ENCODE measurements at regions not wholly inside any gene's neighbourhood (a gene's known extent, or its start where the extent isn't known, plus 50 kb on each side); places are given as distances from the start of the nearest gene placed in this dataset.
"Not testable (repeated sequence)": the region's sequence is repeated elsewhere in the genome, so short reads cannot be mapped to it uniquely, and the experiment has no call there.

DNA sequence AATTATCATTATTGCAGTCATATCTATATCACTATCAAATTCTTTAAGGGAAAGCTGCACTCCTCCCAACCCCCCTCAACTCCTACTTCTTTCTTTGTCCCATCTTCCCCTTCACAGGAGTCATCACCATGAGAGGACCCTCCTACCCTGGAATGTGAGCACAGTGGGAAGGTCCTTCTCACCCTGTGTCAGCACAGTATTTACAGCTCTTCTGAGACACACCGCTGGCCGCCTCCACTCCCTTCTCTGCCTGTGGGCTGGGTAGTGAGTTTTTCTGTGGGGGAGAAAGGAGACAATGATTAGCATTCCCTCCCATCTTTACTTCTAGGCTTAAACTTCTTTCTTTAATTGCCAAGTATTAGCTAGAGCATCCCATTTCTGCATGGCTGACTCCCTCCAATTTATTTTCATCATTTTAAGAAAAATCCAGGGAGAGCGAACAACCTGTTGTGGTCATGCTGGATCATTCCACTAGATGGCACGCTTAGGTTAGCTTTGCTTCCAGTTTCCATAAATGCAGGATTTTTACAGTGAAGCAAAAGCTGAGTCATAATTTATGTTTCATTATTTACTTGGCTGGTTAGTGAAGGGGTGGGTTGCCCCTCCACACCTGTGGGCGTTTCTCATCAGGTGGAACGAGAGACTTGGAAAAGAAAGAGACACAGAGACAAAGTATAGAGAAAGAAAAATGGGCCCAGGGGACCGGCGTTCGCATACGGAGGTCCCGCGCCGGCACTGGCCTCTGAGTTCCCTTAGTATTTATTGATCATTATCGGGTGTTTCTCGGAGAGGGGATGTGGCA, 188.5 kb downstream of the ALX1 start:
- H3K4me3 ChIP-seq (ENCODE audit: low read length): peak overlapping the region; percentile 56
- peak overlapping the region; percentile 33 for H3K27ac ChIP-seq (ENCODE audit: low read length)
- H3K36me3 ChIP-seq (ENCODE audit: insufficient read depth, low read depth, low read length): no peaks in the 10 kb centered on the region
- H3K9me3 ChIP-seq (ENCODE audit: insufficient read depth, low read depth, low read length): no peaks in the 10 kb centered on the region
- peaks cover 3% of the 10 kb centered on the region; the same call in 1 of the 2 replicates for H3K4me1 ChIP-seq (ENCODE audit: insufficient read depth, low read length)
- H3K27me3 ChIP-seq (ENCODE audit: insufficient read depth, low read length): no peaks in the 10 kb centered on the region
- peak overlapping the region; percentile 63; the same call in 1 of the 2 replicates for H3K9ac ChIP-seq (ENCODE audit: low read depth, low read length)

DNA sequence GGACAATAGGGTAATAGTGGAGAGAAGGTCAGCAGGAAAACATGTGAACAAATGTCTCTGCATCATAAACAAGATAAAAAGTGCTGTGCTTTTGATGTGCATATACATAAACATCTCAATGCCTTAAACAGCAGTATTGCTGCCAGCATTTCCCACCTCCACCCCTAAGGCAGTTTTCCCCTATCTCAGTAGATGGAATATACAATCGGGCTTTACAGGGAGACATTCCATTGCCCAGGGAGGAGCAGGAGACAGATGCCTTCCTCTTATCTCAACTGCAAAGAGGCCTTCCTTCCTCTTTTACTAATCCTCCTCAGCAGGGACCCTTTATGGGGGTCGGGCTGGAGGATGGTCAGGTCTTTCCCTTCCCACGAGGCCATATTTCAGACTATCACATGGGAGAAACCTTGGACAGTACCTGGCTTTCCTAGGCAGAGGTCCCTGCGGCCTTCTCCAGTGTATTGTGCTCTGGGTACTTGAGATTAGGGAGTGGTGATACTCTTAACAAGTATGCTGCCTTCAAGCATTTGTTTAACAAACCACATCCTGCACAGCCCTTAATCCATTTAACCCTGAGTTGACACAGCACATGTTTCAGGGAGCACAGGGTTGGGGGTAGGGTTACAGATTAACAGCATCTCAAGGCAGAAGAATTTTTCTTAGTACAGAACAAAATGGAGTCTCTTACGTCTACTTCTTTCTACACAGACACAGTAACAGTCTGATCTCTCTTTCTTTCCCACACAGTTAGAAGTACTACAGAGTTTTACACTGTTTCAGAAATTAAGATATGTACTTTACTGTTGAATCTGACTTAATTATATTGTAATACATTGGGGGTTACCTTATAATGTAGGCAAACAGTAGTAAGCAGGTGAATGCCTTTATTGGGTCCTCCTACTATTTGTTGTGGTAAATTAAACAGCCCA, 189.4 kb downstream of the ALX1 start:
- H3K4me1 ChIP-seq (ENCODE audit: insufficient read depth, low read length); H3K9me3 ChIP-seq (ENCODE audit: insufficient read depth, low read depth, low read length); H3K27me3 ChIP-seq (ENCODE audit: insufficient read depth, low read length); H3K36me3 ChIP-seq (ENCODE audit: insufficient read depth, low read depth, low read length): not testable (repeated sequence)
- peak overlapping the region; percentile 56 for H3K4me3 ChIP-seq (ENCODE audit: low read length)
- H3K27ac ChIP-seq (ENCODE audit: low read length): peak overlapping the region; percentile 33
- H3K9ac ChIP-seq (ENCODE audit: low read depth, low read length): peak overlapping the region; percentile 63; the same call in 1 of the 2 replicates

DNA sequence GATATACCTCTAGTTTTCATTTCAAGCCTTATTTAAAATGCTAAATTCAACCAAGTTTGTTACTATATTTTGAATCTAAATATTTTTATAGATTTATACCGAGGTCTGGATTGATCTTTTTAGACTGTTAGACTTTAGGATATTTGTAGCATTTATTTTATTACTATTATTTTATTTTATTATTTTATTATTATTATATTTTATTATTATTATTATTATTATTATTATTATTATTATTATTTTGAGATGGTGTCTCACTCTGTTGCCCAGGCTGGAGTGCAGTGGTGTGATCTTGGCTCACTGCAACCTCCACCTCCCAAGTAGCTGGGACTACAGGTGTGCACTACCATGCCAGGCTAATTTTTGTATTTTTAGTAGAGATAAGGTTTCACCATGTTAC, 195.3 kb downstream of the ALX1 start:
- H3K9me3 ChIP-seq (ENCODE audit: insufficient read depth, low read depth, low read length); H3K9ac ChIP-seq (ENCODE audit: low read depth, low read length); H3K4me1 ChIP-seq (ENCODE audit: insufficient read depth, low read length); H3K36me3 ChIP-seq (ENCODE audit: insufficient read depth, low read depth, low read length); H3K4me3 ChIP-seq (ENCODE audit: low read length); H3K27ac ChIP-seq (ENCODE audit: low read length); H3K27me3 ChIP-seq (ENCODE audit: insufficient read depth, low read length): not testable (repeated sequence)

DNA sequence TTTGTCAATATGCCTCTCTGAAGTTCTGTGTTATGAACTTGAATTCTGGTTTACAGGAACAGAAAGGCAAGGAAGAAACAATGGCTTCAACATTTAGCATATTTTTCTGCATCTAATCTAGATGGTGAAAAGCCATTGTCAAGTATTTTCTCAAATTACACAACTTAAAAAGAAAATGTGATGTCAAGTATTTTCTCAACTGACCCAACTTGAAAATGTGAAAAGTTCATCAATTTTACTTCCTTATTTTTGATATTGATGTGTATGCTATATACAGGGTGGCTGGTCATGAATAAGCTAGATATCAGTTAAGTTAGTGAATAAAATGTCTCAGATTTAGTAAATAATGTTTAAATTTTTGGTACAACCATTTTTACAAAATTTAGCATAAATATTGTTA, 196.7 kb downstream of the ALX1 start:
- H3K4me1 ChIP-seq (ENCODE audit: insufficient read depth, low read length): no peaks in the 10 kb centered on the region
- no peak overlapping the region for H3K9ac ChIP-seq (ENCODE audit: low read depth, low read length)
- no peaks in the 10 kb centered on the region for H3K36me3 ChIP-seq (ENCODE audit: insufficient read depth, low read depth, low read length)
- no peaks in the 10 kb centered on the region for H3K27me3 ChIP-seq (ENCODE audit: insufficient read depth, low read length)
- H3K27ac ChIP-seq (ENCODE audit: low read length): no peak overlapping the region
- no peaks in the 10 kb centered on the region for H3K9me3 ChIP-seq (ENCODE audit: insufficient read depth, low read depth, low read length)
- no peak overlapping the region for H3K4me3 ChIP-seq (ENCODE audit: low read length)

DNA sequence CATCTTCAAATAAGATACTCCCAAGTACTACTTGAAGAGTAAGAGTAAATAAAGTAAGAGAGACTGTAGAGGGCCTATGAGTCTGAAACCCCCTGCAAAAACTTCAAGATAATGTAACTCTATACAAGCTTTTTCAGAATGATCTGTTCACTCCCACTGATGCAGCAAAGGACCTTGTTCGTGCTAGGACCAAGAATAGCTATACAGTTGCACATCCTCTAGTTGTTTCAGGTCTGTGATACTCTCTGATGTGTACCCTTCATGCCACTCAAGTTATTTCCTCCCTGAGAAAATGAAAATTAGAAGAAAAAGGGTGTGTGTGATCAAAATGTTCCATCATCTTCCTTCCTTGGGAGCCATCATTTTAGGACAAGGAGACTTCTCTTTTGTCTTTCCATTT, 204.4 kb downstream of the ALX1 start:
- Histone ChIP-seq H3K27ac (ENCODE audit: low read length) (no peak overlapping the region), H3K27me3 (ENCODE audit: insufficient read depth, low read length) (no peaks in the 10 kb centered on the region), H3K4me1 (ENCODE audit: insufficient read depth, low read length) (no peaks in the 10 kb centered on the region), H3K4me3 (ENCODE audit: low read length) (no peak overlapping the region), H3K36me3 (ENCODE audit: insufficient read depth, low read depth, low read length) (no peaks in the 10 kb centered on the region), H3K9me3 (ENCODE audit: insufficient read depth, low read depth, low read length) (no peaks in the 10 kb centered on the region), H3K9ac (ENCODE audit: low read depth, low read length) (no peak overlapping the region)

DNA sequence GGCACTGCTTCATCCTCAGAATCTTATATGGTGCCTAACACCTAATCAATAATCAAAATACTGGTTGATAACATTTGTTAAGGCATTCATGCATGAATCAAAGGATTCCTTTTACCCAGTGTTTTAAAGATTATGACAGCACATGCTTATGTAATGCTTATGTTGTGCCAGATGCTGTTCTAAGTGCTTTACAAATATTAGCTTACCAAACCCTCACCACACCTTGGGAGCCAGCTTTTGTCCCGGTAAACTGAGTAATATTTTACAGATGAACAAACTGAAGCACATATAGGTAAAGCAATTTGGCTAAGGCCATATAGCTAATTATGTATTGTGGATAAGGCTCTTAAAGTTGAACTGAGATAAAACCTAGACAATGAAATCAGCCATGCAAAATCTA, 209.2 kb downstream of the ALX1 start:
- no peak overlapping the region for H3K9ac ChIP-seq (ENCODE audit: low read depth, low read length)
- H3K4me3 ChIP-seq (ENCODE audit: low read length): no peak overlapping the region
- H3K36me3 ChIP-seq (ENCODE audit: insufficient read depth, low read depth, low read length): no peaks in the 10 kb centered on the region
- no peaks in the 10 kb centered on the region for H3K9me3 ChIP-seq (ENCODE audit: insufficient read depth, low read depth, low read length)
- no peak overlapping the region for H3K27ac ChIP-seq (ENCODE audit: low read length)
- H3K27me3 ChIP-seq (ENCODE audit: insufficient read depth, low read length): no peaks in the 10 kb centered on the region
- H3K4me1 ChIP-seq (ENCODE audit: insufficient read depth, low read length): no peaks in the 10 kb centered on the region

DNA sequence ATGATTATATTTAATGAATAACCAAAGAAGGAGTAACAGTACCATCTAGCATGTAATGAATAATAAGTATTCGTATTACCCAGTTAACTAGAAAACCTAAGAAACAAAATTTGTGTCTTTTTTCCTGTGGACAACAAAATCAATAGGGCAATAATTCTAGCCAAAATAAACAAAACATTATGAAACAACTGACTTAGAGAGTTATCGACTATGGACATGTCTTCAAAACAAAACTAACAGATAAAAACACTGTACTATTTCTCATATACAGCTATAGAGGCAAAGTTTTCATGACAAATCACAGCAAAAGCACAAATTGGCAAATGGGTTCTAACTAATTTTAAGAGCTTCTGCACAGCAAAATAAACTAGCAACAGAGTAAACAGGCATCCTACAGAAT, 224.1 kb downstream of the ALX1 start:
- H3K27me3 ChIP-seq (ENCODE audit: insufficient read depth, low read length): no peaks in the 10 kb centered on the region
- H3K9ac ChIP-seq (ENCODE audit: low read depth, low read length): no peak overlapping the region
- H3K9me3 ChIP-seq (ENCODE audit: insufficient read depth, low read depth, low read length): no peaks in the 10 kb centered on the region
- no peak overlapping the region for H3K4me3 ChIP-seq (ENCODE audit: low read length)
- H3K27ac ChIP-seq (ENCODE audit: low read length): no peak overlapping the region
- no peaks in the 10 kb centered on the region for H3K36me3 ChIP-seq (ENCODE audit: insufficient read depth, low read depth, low read length)
- no peaks in the 10 kb centered on the region for H3K4me1 ChIP-seq (ENCODE audit: insufficient read depth, low read length)

DNA sequence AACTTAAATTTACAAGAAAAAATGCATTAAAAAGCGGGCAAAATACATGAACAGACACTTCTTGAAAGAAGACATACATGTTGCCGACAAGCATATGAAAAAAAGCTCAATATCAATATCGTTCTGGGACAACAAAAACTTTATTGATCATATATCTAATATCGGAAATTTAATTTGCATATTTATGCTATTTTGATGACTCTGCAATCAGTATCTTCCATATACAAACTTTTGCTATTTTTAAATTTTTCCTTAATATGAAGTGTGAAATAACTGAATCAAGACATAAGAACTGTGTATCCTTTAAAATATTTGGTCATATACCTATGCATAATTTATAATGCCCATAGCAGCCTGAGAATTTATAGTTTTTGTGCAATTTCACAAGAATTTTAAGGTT, 224.6 kb downstream of the ALX1 start:
- no peaks in the 10 kb centered on the region for H3K36me3 ChIP-seq (ENCODE audit: insufficient read depth, low read depth, low read length)

DNA sequence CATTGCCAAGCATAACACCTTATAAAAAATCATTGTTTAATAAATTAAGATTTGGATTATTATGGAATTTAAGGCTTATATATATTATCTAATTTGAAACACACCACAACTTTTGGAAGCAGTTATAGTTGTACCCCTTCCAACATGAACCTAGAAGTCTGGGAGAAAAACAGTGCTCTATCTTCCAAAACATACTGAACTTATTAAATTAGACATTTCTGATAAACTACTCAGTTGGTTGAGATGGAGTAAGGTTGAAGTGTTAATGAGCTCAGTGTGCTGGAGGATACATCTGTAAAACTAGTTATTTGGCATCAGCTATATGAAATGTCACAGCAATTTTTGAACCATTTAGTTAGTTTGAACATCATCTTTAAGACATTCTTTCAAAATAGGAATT, 227.4 kb downstream of the ALX1 start:
- Histone ChIP-seq H3K27me3 (ENCODE audit: insufficient read depth, low read length) (no peaks in the 10 kb centered on the region), H3K9me3 (ENCODE audit: insufficient read depth, low read depth, low read length) (no peaks in the 10 kb centered on the region), H3K27ac (ENCODE audit: low read length) (no peak overlapping the region), H3K36me3 (ENCODE audit: insufficient read depth, low read depth, low read length) (no peaks in the 10 kb centered on the region), H3K4me3 (ENCODE audit: low read length) (no peak overlapping the region), H3K4me1 (ENCODE audit: insufficient read depth, low read length) (no peaks in the 10 kb centered on the region), H3K9ac (ENCODE audit: low read depth, low read length) (no peak overlapping the region)

More for the DNA sequence above, 224.6 kb downstream of the ALX1 start:
- Histone ChIP-seq H3K4me1 (ENCODE audit: insufficient read depth, low read length) (no peaks in the 10 kb centered on the region), H3K9ac (ENCODE audit: low read depth, low read length) (no peak overlapping the region), H3K9me3 (ENCODE audit: insufficient read depth, low read depth, low read length) (no peaks in the 10 kb centered on the region), H3K4me3 (ENCODE audit: low read length) (no peak overlapping the region), H3K27ac (ENCODE audit: low read length) (no peak overlapping the region), H3K27me3 (ENCODE audit: insufficient read depth, low read length) (no peaks in the 10 kb centered on the region)

DNA sequence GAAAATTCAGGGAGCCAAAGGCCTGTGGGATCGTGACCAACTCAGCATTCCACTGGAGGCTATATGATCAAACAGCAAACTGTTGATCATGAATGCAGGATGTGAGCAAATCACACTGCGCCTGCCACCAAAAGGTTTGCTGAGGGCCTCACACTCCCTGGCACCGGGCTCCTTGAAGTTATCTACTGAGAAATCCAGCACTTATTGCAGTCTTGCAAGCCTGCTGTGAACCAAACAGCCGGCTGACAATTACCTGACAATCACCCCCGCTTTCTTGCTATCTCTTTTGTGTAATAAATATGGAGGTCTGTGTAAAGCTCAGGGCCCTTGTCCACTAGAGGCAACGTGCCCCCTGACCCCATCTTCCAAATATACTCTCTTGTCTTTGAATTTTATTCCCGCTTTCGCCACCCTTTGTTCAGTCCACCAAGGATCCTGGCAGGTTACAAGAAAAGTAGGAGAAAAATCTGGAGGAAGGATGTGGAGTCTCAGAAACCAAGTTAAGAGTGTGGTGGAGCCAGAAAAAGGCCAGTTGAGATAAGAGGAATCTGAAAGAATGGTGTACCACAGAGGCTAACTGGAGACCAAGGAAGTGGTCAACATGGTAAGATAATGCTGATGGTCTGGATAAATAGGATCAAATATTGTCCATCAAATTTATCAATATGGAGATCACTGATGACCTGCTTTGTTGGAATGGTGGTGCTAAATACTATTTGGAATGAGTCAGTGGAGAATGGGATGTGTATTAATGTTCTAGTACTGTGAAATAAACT, 229.2 kb downstream of the ALX1 start:
- no peaks in the 10 kb centered on the region for H3K9me3 ChIP-seq (ENCODE audit: insufficient read depth, low read depth, low read length)
- no peak overlapping the region for H3K27ac ChIP-seq (ENCODE audit: low read length)
- no peak overlapping the region for H3K4me3 ChIP-seq (ENCODE audit: low read length)
- H3K9ac ChIP-seq (ENCODE audit: low read depth, low read length): no peak overlapping the region
- no peaks in the 10 kb centered on the region for H3K4me1 ChIP-seq (ENCODE audit: insufficient read depth, low read length)
- H3K27me3 ChIP-seq (ENCODE audit: insufficient read depth, low read length): no peaks in the 10 kb centered on the region
- no peaks in the 10 kb centered on the region for H3K36me3 ChIP-seq (ENCODE audit: insufficient read depth, low read depth, low read length)

DNA sequence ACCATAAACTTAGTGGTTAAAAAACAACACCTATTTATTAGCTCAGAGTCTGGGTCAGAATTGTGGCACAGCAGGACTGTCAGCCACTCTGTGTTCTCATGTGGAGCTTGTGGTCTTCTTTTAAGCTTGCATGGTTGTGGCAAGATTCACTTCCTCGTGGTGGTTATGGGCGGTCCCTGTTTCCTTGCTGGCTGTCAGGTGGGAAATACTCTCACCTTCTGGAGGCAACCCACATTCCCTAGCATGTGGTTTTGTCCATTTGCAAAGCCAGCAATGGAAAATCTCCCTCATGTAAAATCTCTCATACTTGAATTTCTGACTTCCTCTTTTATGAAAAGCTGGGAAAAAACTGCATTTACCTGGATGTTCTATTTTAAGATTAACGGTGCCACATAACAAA, 229.8 kb downstream of the ALX1 start:
- H3K36me3 ChIP-seq (ENCODE audit: insufficient read depth, low read depth, low read length): no peaks in the 10 kb centered on the region
- H3K27ac ChIP-seq (ENCODE audit: low read length): no peak overlapping the region
- H3K9ac ChIP-seq (ENCODE audit: low read depth, low read length): no peak overlapping the region
- H3K27me3 ChIP-seq (ENCODE audit: insufficient read depth, low read length): no peaks in the 10 kb centered on the region
- no peaks in the 10 kb centered on the region for H3K9me3 ChIP-seq (ENCODE audit: insufficient read depth, low read depth, low read length)
- H3K4me1 ChIP-seq (ENCODE audit: insufficient read depth, low read length): no peaks in the 10 kb centered on the region
- H3K4me3 ChIP-seq (ENCODE audit: low read length): no peak overlapping the region

Measured in iPS-20b (cell line).